ENCODE measurements at regions not wholly inside any gene's neighbourhood (a gene's known extent, or its start where the extent isn't known, plus 50 kb on each side); places are given as distances from the start of the nearest gene placed in this dataset.

DNA sequence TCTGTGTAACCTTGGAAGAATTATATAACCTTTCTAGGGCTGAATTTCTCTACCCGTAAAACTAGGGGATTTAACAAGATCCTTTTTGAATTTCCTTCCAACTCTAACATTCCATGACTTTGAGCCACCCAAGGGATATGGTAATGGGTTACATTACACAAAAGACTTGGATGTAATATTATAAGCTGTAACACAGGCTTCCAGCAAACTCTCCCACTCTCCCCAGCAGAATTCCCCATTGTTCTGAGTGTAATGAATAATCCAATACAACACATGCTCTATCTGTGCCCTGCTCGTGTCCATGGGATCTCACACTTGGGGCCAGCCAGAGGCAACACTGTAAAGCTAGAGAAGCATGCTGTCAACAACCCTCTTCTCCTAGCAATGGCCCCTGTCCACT, 790.6 kb upstream of the AUTS2 start:
- no peaks in the 10 kb centered on the region for H3K4me1 ChIP-seq (ENCODE audit: low read depth, poor library complexity, severe bottlenecking)
- TF ChIP-seq, protein P1, sequence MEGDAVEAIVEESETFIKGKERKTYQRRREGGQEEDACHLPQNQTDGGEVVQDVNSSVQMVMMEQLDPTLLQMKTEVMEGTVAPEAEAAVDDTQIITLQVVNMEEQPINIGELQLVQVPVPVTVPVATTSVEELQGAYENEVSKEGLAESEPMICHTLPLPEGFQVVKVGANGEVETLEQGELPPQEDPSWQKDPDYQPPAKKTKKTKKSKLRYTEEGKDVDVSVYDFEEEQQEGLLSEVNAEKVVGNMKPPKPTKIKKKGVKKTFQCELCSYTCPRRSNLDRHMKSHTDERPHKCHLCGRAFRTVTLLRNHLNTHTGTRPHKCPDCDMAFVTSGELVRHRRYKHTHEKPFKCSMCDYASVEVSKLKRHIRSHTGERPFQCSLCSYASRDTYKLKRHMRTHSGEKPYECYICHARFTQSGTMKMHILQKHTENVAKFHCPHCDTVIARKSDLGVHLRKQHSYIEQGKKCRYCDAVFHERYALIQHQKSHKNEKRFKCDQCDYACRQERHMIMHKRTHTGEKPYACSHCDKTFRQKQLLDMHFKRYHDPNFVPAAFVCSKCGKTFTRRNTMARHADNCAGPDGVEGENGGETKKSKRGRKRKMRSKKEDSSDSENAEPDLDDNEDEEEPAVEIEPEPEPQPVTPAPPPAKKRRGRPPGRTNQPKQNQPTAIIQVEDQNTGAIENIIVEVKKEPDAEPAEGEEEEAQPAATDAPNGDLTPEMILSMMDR (conservative IDR thresholded peaks at IDR 0.05; ENCODE audit: low read depth, low read length) = no peak
- no peak overlapping the region for H3K27ac ChIP-seq
- no peaks in the 10 kb centered on the region for H3K27me3 ChIP-seq (ENCODE audit: insufficient read depth, low read depth)
- H3K4me2 ChIP-seq = no peak overlapping the region
- no peaks in the 10 kb centered on the region for H3K79me2 ChIP-seq (ENCODE audit: insufficient read depth, low read depth)
- H3K36me3 ChIP-seq (ENCODE audit: insufficient read depth) = no peaks in the 10 kb centered on the region
- no peak overlapping the region for H2AFZ ChIP-seq (ENCODE audit: low read depth)
- H4K20me1 ChIP-seq (ENCODE audit: insufficient read depth) = no peaks in the 10 kb centered on the region
- no peak overlapping the region for H3K9ac ChIP-seq
- no peak overlapping the region for H3K4me3 ChIP-seq (IDR thresholded peaks at IDR 0.05; ENCODE audit: insufficient read depth, low read depth, low read length)

DNA sequence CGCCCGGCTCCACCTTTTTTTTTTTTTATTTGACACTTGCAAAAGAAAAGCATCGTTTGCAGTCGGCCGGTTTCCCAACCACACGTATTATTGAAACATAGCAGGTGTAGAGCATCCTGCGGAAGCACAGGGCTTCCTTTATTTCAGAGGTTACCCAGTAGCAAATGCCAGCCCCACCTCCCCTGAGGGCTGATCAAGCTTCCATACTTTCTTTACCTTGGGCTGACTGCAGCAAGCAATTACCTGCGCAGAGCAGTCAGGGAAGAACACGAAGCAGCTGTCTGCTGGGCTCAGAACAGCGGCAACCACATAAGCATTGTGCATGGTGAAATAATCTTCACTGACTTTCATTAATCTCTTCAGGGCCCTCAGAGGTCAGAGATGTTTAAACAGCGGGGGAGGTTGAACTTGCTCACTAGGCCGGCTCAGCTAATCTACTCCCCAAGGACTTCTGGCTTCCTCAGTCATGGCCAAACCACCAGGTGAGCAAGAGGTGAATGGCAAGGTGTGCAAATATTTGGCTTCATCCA, 784.7 kb upstream of the AUTS2 start:
- TF ChIP-seq, protein P1 (conservative IDR thresholded peaks at IDR 0.05; ENCODE audit: low read depth, low read length) = no peak
- H3K27ac ChIP-seq = no peak overlapping the region
- H3K27me3 ChIP-seq (ENCODE audit: insufficient read depth, low read depth) = no peaks in the 10 kb centered on the region
- H2AFZ ChIP-seq (ENCODE audit: low read depth) = no peak overlapping the region
- H3K36me3 ChIP-seq (ENCODE audit: insufficient read depth) = no peaks in the 10 kb centered on the region
- no peaks in the 10 kb centered on the region for H3K4me1 ChIP-seq (ENCODE audit: low read depth, poor library complexity, severe bottlenecking)
- H3K9ac ChIP-seq = no peak overlapping the region
- no peaks in the 10 kb centered on the region for H3K79me2 ChIP-seq (ENCODE audit: insufficient read depth, low read depth)
- no peak overlapping the region for H3K4me2 ChIP-seq
- H4K20me1 ChIP-seq (ENCODE audit: insufficient read depth) = no peaks in the 10 kb centered on the region
- H3K4me3 ChIP-seq (IDR thresholded peaks at IDR 0.05; ENCODE audit: insufficient read depth, low read depth, low read length) = no peak overlapping the region

DNA sequence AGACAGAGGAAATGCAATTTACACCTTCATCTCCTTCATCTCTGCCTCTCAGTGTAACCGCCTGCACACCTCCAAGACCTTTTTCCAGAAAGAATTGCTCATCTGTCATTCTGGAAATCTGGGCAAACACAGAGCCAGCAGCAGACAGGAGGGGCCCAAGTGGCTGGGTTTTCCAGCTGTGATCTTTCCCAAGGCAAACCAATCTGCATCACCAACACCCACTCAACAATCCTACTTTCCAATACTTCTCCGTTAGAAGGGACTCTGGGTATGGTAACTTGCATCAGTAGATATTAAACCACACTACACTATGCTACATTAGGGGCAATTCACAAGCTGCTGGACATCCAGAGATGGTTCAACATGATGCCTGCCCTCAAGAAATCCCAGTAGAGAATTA, 781.8 kb upstream of the AUTS2 start:
- Histone ChIP-seq H3K4me3 (IDR thresholded peaks at IDR 0.05; ENCODE audit: insufficient read depth, low read depth, low read length) (no peak overlapping the region), H3K36me3 (ENCODE audit: insufficient read depth) (no peaks in the 10 kb centered on the region), H3K9ac (no peak overlapping the region), H3K27ac (no peak overlapping the region), H3K4me1 (ENCODE audit: low read depth, poor library complexity, severe bottlenecking) (no peaks in the 10 kb centered on the region), H3K79me2 (ENCODE audit: insufficient read depth, low read depth) (no peaks in the 10 kb centered on the region), H4K20me1 (ENCODE audit: insufficient read depth) (no peaks in the 10 kb centered on the region), H2AFZ (ENCODE audit: low read depth) (no peak overlapping the region), H3K4me2 (no peak overlapping the region), H3K27me3 (ENCODE audit: insufficient read depth, low read depth) (no peaks in the 10 kb centered on the region)
- TF ChIP-seq, protein P1 (conservative IDR thresholded peaks at IDR 0.05; ENCODE audit: low read depth, low read length) = no peak

DNA sequence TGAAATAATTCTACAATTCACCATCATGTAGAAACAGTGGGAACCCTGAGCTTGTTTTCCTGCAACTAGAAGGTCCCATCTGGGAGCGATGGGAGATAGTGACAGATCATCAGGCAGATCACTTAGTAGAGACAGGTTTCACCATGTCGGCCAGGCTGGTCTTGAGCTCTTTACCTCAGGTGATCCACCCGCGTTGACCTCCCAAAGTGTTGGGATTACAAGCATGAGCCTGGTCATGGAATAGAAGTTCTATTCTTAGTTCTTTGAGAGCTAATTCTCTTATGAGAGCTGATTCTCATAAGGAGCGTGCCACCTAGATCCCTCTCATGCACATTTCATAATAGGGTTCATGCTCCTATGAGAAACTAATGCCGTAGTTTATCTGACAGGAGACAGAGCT, 778.0 kb upstream of the AUTS2 start:
- no peak overlapping the region for H3K27ac ChIP-seq
- H3K36me3 ChIP-seq (ENCODE audit: insufficient read depth) = no peaks in the 10 kb centered on the region
- no peak overlapping the region for H2AFZ ChIP-seq (ENCODE audit: low read depth)
- no peak overlapping the region for H3K9ac ChIP-seq
- no peak overlapping the region for H3K4me3 ChIP-seq (IDR thresholded peaks at IDR 0.05; ENCODE audit: insufficient read depth, low read depth, low read length)
- H4K20me1 ChIP-seq (ENCODE audit: insufficient read depth) = no peaks in the 10 kb centered on the region
- no peaks in the 10 kb centered on the region for H3K27me3 ChIP-seq (ENCODE audit: insufficient read depth, low read depth)
- no peaks in the 10 kb centered on the region for H3K79me2 ChIP-seq (ENCODE audit: insufficient read depth, low read depth)
- no peak overlapping the region for H3K4me2 ChIP-seq
- TF ChIP-seq, protein P1 (conservative IDR thresholded peaks at IDR 0.05; ENCODE audit: low read depth, low read length) = no peak
- no peaks in the 10 kb centered on the region for H3K4me1 ChIP-seq (ENCODE audit: low read depth, poor library complexity, severe bottlenecking)
